H1 (cell line): ENCODE measurements at regions not wholly inside any gene's neighbourhood (a gene's known extent, or its start where the extent isn't known, plus 50 kb on each side); places are given as distances from the start of the nearest gene placed in this dataset.

Experiments
- CHD1 ChIP-seq: IDR thresholded peaks from 2 replicates; pipeline ENCODE4 v1.6.1; 2012; ENCODE audit warnings: low read depth, low read length, improper control_type of control experiment
- E2F6 ChIP-seq: IDR thresholded peaks from 2 replicates; pipeline ENCODE4 v1.6.1; 2012; ENCODE audit warnings: inconsistent platforms
- POU5F1 ChIP-seq: IDR thresholded peaks from 2 replicates; pipeline ENCODE4 v1.6.1; 2011; ENCODE audit warnings: low read depth, mild to moderate bottlenecking, low read length, moderate library complexity

DNA sequence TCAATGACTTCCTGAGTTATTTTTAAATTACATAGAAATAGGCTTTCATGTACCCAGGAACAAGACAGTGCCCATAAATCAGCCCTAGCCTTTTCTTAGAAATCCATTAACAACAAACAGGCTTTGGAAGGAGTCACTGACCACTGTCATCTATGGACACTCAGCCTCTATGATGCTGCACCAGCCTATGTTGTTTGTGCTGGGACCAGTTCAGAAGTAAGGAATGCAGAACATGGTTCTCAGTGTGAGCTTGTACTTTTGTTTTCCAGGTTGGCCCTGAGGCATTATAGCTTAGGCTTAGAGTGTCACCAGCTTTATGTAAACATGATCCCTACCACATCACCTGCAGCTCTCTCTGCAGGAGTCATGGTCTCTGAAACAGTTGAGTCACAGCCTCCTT is 335.7 kb upstream of the CDH7 start (continued):
- TF ChIP-seq CHD1 (no peak), E2F6 (no peak), POU5F1 (no peak)
